ENCODE measurements at regions not wholly inside any gene's neighbourhood (a gene's known extent, or its start where the extent isn't known, plus 50 kb on each side); places are given as distances from the start of the nearest gene placed in this dataset.

DNA sequence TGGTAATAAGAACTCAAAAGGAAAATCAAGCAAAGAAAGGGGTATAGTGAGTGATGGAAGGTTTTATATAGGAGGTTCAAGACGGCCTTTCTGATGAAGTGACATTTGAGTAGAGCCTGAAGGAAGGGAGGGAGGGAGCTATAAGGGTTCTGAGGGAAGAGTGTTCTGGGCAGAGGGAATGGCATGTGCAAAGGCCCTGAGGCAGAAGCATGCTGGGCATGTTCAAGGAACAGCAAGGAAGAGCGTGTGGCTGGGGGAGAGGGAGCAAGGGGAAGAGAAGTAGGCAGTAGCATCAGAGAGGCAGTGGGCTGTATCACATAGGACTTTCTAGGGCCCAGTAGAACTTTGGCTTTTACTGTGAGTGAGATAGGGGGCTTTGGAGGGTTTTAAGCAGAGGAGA lies 108.9 kb upstream of the NAV2 start:
- no peak for TF ChIP-seq NANOG (IDR thresholded peaks at IDR 0.05; ENCODE audit: borderline replicate concordance)
- no peak for TF ChIP-seq POLR2AphosphoS5 (IDR thresholded peaks at IDR 0.05; ENCODE audit: low read depth)
- TF ChIP-seq EZH2 (IDR thresholded peaks at IDR 0.05; ENCODE audit: low read depth, unreplicated experiment), result no peak
- TF ChIP-seq JUNB (IDR thresholded peaks at IDR 0.05; ENCODE audit: unreplicated experiment), result no peak
- TF ChIP-seq, protein P1, sequence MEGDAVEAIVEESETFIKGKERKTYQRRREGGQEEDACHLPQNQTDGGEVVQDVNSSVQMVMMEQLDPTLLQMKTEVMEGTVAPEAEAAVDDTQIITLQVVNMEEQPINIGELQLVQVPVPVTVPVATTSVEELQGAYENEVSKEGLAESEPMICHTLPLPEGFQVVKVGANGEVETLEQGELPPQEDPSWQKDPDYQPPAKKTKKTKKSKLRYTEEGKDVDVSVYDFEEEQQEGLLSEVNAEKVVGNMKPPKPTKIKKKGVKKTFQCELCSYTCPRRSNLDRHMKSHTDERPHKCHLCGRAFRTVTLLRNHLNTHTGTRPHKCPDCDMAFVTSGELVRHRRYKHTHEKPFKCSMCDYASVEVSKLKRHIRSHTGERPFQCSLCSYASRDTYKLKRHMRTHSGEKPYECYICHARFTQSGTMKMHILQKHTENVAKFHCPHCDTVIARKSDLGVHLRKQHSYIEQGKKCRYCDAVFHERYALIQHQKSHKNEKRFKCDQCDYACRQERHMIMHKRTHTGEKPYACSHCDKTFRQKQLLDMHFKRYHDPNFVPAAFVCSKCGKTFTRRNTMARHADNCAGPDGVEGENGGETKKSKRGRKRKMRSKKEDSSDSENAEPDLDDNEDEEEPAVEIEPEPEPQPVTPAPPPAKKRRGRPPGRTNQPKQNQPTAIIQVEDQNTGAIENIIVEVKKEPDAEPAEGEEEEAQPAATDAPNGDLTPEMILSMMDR (conservative IDR thresholded peaks at IDR 0.05; ENCODE audit: low read depth in 2 of 2), result no peak
- no peak for TF ChIP-seq EZH2phosphoT487 (IDR thresholded peaks at IDR 0.05; ENCODE audit: unreplicated experiment)
- TF ChIP-seq, protein P2, sequence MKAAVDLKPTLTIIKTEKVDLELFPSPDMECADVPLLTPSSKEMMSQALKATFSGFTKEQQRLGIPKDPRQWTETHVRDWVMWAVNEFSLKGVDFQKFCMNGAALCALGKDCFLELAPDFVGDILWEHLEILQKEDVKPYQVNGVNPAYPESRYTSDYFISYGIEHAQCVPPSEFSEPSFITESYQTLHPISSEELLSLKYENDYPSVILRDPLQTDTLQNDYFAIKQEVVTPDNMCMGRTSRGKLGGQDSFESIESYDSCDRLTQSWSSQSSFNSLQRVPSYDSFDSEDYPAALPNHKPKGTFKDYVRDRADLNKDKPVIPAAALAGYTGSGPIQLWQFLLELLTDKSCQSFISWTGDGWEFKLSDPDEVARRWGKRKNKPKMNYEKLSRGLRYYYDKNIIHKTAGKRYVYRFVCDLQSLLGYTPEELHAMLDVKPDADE (IDR thresholded peaks at IDR 0.05), result no peak
- TF ChIP-seq, protein P3, sequence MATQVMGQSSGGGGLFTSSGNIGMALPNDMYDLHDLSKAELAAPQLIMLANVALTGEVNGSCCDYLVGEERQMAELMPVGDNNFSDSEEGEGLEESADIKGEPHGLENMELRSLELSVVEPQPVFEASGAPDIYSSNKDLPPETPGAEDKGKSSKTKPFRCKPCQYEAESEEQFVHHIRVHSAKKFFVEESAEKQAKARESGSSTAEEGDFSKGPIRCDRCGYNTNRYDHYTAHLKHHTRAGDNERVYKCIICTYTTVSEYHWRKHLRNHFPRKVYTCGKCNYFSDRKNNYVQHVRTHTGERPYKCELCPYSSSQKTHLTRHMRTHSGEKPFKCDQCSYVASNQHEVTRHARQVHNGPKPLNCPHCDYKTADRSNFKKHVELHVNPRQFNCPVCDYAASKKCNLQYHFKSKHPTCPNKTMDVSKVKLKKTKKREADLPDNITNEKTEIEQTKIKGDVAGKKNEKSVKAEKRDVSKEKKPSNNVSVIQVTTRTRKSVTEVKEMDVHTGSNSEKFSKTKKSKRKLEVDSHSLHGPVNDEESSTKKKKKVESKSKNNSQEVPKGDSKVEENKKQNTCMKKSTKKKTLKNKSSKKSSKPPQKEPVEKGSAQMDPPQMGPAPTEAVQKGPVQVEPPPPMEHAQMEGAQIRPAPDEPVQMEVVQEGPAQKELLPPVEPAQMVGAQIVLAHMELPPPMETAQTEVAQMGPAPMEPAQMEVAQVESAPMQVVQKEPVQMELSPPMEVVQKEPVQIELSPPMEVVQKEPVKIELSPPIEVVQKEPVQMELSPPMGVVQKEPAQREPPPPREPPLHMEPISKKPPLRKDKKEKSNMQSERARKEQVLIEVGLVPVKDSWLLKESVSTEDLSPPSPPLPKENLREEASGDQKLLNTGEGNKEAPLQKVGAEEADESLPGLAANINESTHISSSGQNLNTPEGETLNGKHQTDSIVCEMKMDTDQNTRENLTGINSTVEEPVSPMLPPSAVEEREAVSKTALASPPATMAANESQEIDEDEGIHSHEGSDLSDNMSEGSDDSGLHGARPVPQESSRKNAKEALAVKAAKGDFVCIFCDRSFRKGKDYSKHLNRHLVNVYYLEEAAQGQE (IDR thresholded peaks at IDR 0.05; ENCODE audit: unreplicated experiment), result no peak
- no peak for TF ChIP-seq ZNF114 (CRISPR knock-in tag; IDR thresholded peaks at IDR 0.05)
- TF ChIP-seq, protein P4, sequence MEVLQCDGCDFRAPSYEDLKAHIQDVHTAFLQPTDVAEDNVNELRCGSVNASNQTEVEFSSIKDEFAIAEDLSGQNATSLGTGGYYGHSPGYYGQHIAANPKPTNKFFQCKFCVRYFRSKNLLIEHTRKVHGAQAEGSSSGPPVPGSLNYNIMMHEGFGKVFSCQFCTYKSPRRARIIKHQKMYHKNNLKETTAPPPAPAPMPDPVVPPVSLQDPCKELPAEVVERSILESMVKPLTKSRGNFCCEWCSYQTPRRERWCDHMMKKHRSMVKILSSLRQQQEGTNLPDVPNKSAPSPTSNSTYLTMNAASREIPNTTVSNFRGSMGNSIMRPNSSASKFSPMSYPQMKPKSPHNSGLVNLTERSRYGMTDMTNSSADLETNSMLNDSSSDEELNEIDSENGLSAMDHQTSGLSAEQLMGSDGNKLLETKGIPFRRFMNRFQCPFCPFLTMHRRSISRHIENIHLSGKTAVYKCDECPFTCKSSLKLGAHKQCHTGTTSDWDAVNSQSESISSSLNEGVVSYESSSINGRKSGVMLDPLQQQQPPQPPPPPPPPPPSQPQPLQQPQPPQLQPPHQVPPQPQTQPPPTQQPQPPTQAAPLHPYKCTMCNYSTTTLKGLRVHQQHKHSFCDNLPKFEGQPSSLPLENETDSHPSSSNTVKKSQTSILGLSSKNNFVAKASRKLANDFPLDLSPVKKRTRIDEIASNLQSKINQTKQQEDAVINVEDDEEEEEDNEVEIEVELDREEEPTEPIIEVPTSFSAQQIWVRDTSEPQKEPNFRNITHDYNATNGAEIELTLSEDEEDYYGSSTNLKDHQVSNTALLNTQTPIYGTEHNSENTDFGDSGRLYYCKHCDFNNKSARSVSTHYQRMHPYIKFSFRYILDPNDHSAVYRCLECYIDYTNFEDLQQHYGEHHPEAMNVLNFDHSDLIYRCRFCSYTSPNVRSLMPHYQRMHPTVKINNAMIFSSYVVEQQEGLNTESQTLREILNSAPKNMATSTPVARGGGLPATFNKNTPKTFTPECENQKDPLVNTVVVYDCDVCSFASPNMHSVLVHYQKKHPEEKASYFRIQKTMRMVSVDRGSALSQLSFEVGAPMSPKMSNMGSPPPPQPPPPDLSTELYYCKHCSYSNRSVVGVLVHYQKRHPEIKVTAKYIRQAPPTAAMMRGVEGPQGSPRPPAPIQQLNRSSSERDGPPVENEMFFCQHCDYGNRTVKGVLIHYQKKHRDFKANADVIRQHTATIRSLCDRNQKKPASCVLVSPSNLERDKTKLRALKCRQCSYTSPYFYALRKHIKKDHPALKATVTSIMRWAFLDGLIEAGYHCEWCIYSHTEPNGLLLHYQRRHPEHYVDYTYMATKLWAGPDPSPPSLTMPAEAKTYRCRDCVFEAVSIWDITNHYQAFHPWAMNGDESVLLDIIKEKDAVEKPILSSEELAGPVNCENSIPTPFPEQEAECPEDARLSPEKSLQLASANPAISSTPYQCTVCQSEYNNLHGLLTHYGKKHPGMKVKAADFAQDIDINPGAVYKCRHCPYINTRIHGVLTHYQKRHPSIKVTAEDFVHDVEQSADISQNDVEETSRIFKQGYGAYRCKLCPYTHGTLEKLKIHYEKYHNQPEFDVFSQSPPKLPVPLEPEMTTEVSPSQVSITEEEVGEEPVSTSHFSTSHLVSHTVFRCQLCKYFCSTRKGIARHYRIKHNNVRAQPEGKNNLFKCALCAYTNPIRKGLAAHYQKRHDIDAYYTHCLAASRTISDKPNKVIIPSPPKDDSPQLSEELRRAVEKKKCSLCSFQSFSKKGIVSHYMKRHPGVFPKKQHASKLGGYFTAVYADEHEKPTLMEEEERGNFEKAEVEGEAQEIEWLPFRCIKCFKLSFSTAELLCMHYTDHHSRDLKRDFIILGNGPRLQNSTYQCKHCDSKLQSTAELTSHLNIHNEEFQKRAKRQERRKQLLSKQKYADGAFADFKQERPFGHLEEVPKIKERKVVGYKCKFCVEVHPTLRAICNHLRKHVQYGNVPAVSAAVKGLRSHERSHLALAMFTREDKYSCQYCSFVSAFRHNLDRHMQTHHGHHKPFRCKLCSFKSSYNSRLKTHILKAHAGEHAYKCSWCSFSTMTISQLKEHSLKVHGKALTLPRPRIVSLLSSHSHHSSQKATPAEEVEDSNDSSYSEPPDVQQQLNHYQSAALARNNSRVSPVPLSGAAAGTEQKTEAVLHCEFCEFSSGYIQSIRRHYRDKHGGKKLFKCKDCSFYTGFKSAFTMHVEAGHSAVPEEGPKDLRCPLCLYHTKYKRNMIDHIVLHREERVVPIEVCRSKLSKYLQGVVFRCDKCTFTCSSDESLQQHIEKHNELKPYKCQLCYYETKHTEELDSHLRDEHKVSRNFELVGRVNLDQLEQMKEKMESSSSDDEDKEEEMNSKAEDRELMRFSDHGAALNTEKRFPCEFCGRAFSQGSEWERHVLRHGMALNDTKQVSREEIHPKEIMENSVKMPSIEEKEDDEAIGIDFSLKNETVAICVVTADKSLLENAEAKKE (CRISPR knock-in tag; IDR thresholded peaks at IDR 0.05), result no peak
- TF ChIP-seq CREB1 (CRISPR knock-in tag; IDR thresholded peaks at IDR 0.05; ENCODE audit: low read depth), result no peak
- TF ChIP-seq ZNF331 (CRISPR knock-in tag; IDR thresholded peaks at IDR 0.05; ENCODE audit: low read depth), result no peak
- no peak for TF ChIP-seq STAT1 (IDR thresholded peaks at IDR 0.05; ENCODE audit: unreplicated experiment)
- Histone ChIP-seq H3K9me2 (ENCODE audit: insufficient read depth) (no peaks in the 10 kb centered on the region), H2AFZ (no peak overlapping the region), H3K27me3 (ENCODE audit: insufficient read depth) (no peaks in the 10 kb centered on the region), H3K36me3 (ENCODE audit: insufficient read depth) (no peaks in the 10 kb centered on the region), H3K79me2 (replicated peaks; ENCODE audit: insufficient read depth) (no peaks in the 10 kb centered on the region), H3K27ac (ENCODE audit: low read depth) (no peak overlapping the region), H3K4me2 (no peak overlapping the region), H3K4me1 (ENCODE audit: insufficient read depth) (no peaks in the 10 kb centered on the region; the same call in 1 of the 2 replicates), H3K4me3 (no peak overlapping the region), H4K20me1 (replicated peaks; ENCODE audit: insufficient read depth) (no peaks in the 10 kb centered on the region), H3F3A (replicated peaks; ENCODE audit: low read depth) (no peaks in the 10 kb centered on the region)
- DNase-seq (ENCODE audit: low spot score), result no peak
- H3K4me3 Mint-ChIP-seq, result no peak overlapping the region
- peaks cover 7% of the 10 kb centered on the region for H3K27me3 Mint-ChIP-seq (ENCODE audit: insufficient read depth, low read depth, poor library complexity)
- no peak overlapping the region for H3K27ac Mint-ChIP-seq
- peaks cover 5% of the 10 kb centered on the region for H3K4me1 Mint-ChIP-seq
- ATAC-seq, result no peak
- H3K36me3 Mint-ChIP-seq (ENCODE audit: low read depth), result no peaks in the 10 kb centered on the region
- H3K9me3 Mint-ChIP-seq, result peaks cover 17% of the 10 kb centered on the region; the same call in 2 of the 3 replicates
